Gastroesophageal sphincter (tissue), 4 donors: ENCODE measurements at regions not wholly inside any gene's neighbourhood (a gene's known extent, or its start where the extent isn't known, plus 50 kb on each side); places are given as distances from the start of the nearest gene placed in this dataset.

Experiments
- ATAC-seq: fragments of 150-250 bp; one replicate; pipeline ENCODE4 v1.9.1; 2016; ENCODE audit warnings: mild to moderate bottlenecking, moderate library complexity
- H3K27ac ChIP-seq, 4 donors: fragments of 200-600 bp; sonication (generic) in 3 of 4; 1 replicate in 3 of 4; 2 replicates in 1 of 4; pipeline ENCODE4 v1.5.1; 2016 to 2019
- H3K27me3 ChIP-seq: fragments of 200-600 bp; sonication (generic); one replicate; pipeline ENCODE4 v1.5.1; 2019
- H3K36me3 ChIP-seq, 2 donors: fragments of 200-600 bp; sonication (generic); one replicate each; pipeline ENCODE4 v1.5.1; 2019; ENCODE audit warnings: control low read depth in 1 of 2
- H3K4me1 ChIP-seq, 3 donors: fragments of 200-600 bp; sonication (generic); 1 replicate in 2 of 3; 2 replicates in 1 of 3; pipeline ENCODE4 v1.5.1; 2016 to 2019; ENCODE audit warnings: control low read depth in 2 of 3
- H3K4me3 ChIP-seq, 2 donors: fragments of 200-600 bp; sonication (generic); one replicate each; pipeline ENCODE4 v1.5.1; 2019; ENCODE audit warnings: mild to moderate bottlenecking in 1 of 2, moderate library complexity in 1 of 2
- H3K9me3 ChIP-seq, 3 donors: fragments of 200-600 bp; sonication (generic); one replicate each; pipeline ENCODE4 v1.5.1; 2017 to 2019; ENCODE audit warnings: control low read depth in 2 of 3
- EP300 ChIP-seq: sonication (generic); formaldehyde crosslinking; IDR thresholded peaks from one replicate; pipeline ENCODE4 v1.6.1; 2017; ENCODE audit warnings: antibody characterized with exemption, mild to moderate bottlenecking
- POLR2A ChIP-seq, 2 donors: fragments of 450-650 bp; IDR thresholded peaks; one replicate each; pipeline ENCODE4 v1.6.1; 2017; ENCODE audit warnings: antibody characterized with exemption in 2 of 2, mild to moderate bottlenecking in 2 of 2, moderate library complexity in 1 of 2
- POLR2AphosphoS5 ChIP-seq: sonication (generic); formaldehyde crosslinking; IDR thresholded peaks from one replicate; pipeline ENCODE4 v1.6.1; 2017; ENCODE audit warnings: antibody characterized with exemption
- WGBS, 2 donors: methylation state at CpG; one replicate each; pipeline ENCODE4 v1.1.5; 2018; ENCODE audit warnings: low coverage in 1 of 2; 5-methylcytosine and 5-hydroxymethylcytosine counted together
- TF ChIP-seq, protein P1 (sequence below), 4 experiments: fragments of 200-600 bp in 2 of 4; fragments of 450-650 bp in 2 of 4; sonication (generic) in 1 of 4; IDR thresholded peaks; one replicate each; pipeline ENCODE4 v1.5.1; 2017 to 2019; ENCODE audit warnings: antibody characterized with exemption in 4 of 4, mild to moderate bottlenecking in 2 of 4, moderate library complexity in 2 of 4

DNA sequence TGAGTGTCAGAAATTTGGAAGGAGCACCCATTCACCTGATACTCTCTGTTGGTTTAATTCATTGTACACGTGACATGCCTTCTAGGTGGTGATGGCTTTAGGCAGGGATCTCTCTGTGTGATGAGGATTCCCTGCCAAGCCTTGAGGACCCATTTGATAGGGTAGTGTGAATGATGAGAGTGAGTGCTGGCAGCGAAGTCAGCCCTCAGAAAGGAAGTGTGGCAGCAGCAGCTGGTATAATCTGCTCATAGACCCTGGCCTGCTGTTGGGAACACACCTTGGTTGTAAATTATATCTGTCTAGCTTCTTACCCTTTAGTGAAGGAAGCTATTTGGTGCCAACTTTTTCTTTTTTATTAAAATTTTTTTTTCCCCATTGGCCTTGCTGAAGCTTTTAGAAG, 164.5 kb downstream of the HAUS1 start:
- 90 to 93% methylated on average over 2 of the region's 2 CpGs for WGBS, 2 donors
- no peak for ATAC-seq
- no peaks in the 10 kb centered on the region for H3K27me3 ChIP-seq
- H3K4me1 ChIP-seq: peaks cover 0 to 9% (median 0%) of the 10 kb centered on the region in 3 donors
- H3K36me3 ChIP-seq: peaks cover 0 to 30% of the 10 kb centered on the region in 2 donors
- no peaks in the 10 kb centered on the region for H3K9me3 ChIP-seq
- TF ChIP-seq POLR2AphosphoS5: no peak
- TF ChIP-seq, protein P1, sequence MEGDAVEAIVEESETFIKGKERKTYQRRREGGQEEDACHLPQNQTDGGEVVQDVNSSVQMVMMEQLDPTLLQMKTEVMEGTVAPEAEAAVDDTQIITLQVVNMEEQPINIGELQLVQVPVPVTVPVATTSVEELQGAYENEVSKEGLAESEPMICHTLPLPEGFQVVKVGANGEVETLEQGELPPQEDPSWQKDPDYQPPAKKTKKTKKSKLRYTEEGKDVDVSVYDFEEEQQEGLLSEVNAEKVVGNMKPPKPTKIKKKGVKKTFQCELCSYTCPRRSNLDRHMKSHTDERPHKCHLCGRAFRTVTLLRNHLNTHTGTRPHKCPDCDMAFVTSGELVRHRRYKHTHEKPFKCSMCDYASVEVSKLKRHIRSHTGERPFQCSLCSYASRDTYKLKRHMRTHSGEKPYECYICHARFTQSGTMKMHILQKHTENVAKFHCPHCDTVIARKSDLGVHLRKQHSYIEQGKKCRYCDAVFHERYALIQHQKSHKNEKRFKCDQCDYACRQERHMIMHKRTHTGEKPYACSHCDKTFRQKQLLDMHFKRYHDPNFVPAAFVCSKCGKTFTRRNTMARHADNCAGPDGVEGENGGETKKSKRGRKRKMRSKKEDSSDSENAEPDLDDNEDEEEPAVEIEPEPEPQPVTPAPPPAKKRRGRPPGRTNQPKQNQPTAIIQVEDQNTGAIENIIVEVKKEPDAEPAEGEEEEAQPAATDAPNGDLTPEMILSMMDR (IDR thresholded peaks at IDR 0.05): no peak
- no peak for TF ChIP-seq POLR2A (IDR thresholded peaks at IDR 0.05)
- no peak for TF ChIP-seq EP300
- no peak overlapping the region for H3K4me3 ChIP-seq
- H3K27ac ChIP-seq: no peak overlapping the region

DNA sequence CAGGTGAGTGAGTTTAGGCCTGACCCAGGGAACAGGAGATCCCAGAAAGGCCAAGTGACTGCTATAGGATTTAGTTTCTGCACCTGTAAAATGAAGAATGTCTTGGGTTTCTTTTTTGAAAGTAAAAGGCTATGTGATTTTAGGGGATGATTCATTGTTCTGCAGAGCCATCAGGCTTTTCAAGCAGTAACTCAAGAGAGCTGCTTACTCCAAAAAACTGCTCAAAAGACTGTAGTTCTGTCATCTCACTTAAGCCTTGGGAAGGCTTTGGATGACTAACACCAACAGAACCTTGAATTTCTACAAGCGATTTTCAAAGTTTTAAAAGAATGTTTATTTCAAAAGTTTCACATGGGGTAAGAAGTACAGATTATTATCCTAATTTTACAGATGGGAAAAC, 165.1 kb downstream of the HAUS1 start:
- no peaks in the 10 kb centered on the region for H3K9me3 ChIP-seq
- no peak overlapping the region for H3K27ac ChIP-seq
- peaks cover 0 to 4% (median 0%) of the 10 kb centered on the region in 3 donors for H3K4me1 ChIP-seq
- peaks cover 0 to 24% of the 10 kb centered on the region in 2 donors for H3K36me3 ChIP-seq
- 71 to 100% methylated on average over 1 of the region's 1 CpG for WGBS, 2 donors
- TF ChIP-seq POLR2A (IDR thresholded peaks at IDR 0.05) (no peak), EP300 (no peak), POLR2AphosphoS5 (no peak)
- TF ChIP-seq, protein P1 (IDR thresholded peaks at IDR 0.05): no peak
- no peak overlapping the region for H3K4me3 ChIP-seq
- no peaks in the 10 kb centered on the region for H3K27me3 ChIP-seq
- ATAC-seq: no peak

DNA sequence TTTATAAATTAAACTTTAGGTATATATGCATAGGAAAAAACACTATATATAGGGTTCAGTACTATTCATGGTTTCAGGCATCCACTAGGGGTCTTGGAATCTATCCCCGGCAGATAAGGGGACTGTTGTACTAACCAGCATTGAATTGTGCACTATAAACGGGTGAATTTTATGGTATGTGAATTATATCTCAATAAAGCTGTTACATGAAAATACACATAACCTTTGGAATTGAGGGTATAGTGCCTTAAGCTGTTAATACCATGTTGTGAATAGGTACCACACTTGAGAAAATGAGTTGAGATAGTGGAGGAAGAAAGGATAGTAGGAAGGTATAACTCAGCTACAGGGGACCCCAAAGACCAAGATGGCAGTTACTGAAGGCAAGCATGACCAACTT, 167.3 kb downstream of the HAUS1 start:
- peaks cover 0 to 11% of the 10 kb centered on the region in 2 donors for H3K36me3 ChIP-seq
- no peak overlapping the region for H3K27ac ChIP-seq
- no peaks in the 10 kb centered on the region for H3K27me3 ChIP-seq
- H3K9me3 ChIP-seq: no peaks in the 10 kb centered on the region
- TF ChIP-seq, protein P1 (IDR thresholded peaks at IDR 0.05): no peak
- TF ChIP-seq POLR2AphosphoS5 (no peak), EP300 (no peak), POLR2A (IDR thresholded peaks at IDR 0.05) (no peak)
- ATAC-seq: no peak
- 74 to 79% methylated on average over 2 of the region's 2 CpGs for WGBS, 2 donors
- no peak overlapping the region for H3K4me3 ChIP-seq
- H3K4me1 ChIP-seq: no peaks in the 10 kb centered on the region

DNA sequence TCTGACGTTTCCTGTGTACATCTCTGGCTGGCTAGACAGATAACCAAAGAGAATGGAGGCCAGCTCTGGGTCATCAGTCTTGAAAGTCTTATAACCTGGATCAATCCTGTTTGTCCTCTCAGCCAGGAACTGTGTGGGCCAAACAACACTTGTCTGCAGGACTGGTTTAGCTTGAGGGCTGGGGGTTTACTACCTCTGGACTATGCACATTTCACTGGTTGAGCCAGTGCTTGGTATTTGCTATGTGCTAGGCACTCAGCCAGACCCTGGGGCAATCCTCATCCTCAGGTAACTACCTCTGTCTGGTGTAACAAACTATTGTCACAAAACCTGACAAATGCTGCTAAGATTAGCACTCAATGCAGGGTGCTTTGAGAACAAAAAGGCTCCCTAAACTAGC, 169.7 kb downstream of the HAUS1 start:
- Histone ChIP-seq H3K27ac (no peak overlapping the region), H3K9me3 (no peaks in the 10 kb centered on the region), H3K36me3 (no peaks in the 10 kb centered on the region), H3K4me1 (no peaks in the 10 kb centered on the region), H3K4me3 (no peak overlapping the region), H3K27me3 (no peaks in the 10 kb centered on the region)
- no CpG with 5 or more reads among the region's 1 CpG for WGBS, 2 donors
- no peak for ATAC-seq
- TF ChIP-seq POLR2A (IDR thresholded peaks at IDR 0.05) (no peak), POLR2AphosphoS5 (no peak), EP300 (no peak)
- TF ChIP-seq, protein P1 (IDR thresholded peaks at IDR 0.05): no peak

DNA sequence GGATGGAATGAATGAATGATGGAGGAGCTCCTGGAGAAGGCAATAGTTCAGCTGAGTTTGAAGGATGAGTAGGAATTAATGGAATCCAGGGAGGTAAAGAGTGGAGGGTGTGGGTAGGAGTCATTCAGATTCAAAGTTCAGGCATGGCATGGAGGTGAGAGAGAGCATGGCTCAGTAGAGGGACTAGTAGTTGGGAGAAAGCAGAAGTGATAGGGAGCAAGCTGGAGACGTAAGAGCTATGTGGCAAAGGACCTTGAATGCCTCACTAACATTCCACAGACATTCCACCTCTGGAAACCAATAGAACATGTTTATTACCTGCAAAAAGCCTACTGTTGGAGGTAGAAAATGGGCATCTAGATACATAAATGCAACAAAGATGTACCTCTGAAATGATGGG, 170.1 kb downstream of the HAUS1 start:
- ATAC-seq: no peak
- no peak overlapping the region for H3K4me3 ChIP-seq

More for the DNA sequence above, 170.1 kb downstream of the HAUS1 start:
- H3K36me3 ChIP-seq: no peaks in the 10 kb centered on the region
- no peaks in the 10 kb centered on the region for H3K4me1 ChIP-seq
- TF ChIP-seq POLR2AphosphoS5: no peak
- no peak for TF ChIP-seq EP300
- TF ChIP-seq POLR2A (IDR thresholded peaks at IDR 0.05): no peak
- TF ChIP-seq, protein P1 (IDR thresholded peaks at IDR 0.05): no peak
- no peaks in the 10 kb centered on the region for H3K27me3 ChIP-seq
- no peak overlapping the region for H3K27ac ChIP-seq
- 88 to 93% methylated on average over 1 of the region's 1 CpG for WGBS, 2 donors
- no peaks in the 10 kb centered on the region for H3K9me3 ChIP-seq
